Mesenchymal stem cell (in vitro differentiated cells and primary cell): ENCODE measurements at regions not wholly inside any gene's neighbourhood (a gene's known extent, or its start where the extent isn't known, plus 50 kb on each side); places are given as distances from the start of the nearest gene placed in this dataset.

Experiments
- DNase-seq: peaks from one replicate; pipeline ENCODE4 v3.0.0-alpha.2; 2013
- H2AFZ ChIP-seq: one replicate; pipeline ENCODE4 v1.6.1; 2013; ENCODE audit warnings: low read depth, mild to moderate bottlenecking, control low read depth, inconsistent platforms, low read length, moderate library complexity
- H2AK5ac ChIP-seq: 2 replicates; pipeline ENCODE4 v1.6.1; 2013; ENCODE audit warnings: low read length, moderate library complexity, mild to moderate bottlenecking, inconsistent platforms; ENCODE audit not compliant: severe bottlenecking
- H2BK120ac ChIP-seq: one replicate; pipeline ENCODE4 v1.6.1; 2013; ENCODE audit warnings: low read depth, mild to moderate bottlenecking, inconsistent platforms, low read length, moderate library complexity
- H2BK12ac ChIP-seq, 2 experiments: one replicate each; pipeline ENCODE4 v1.6.1; 2013; ENCODE audit warnings: inconsistent platforms in 2 of 2, low read length in 2 of 2, mild to moderate bottlenecking in 2 of 2, moderate library complexity in 2 of 2, control low read depth in 1 of 2
- H2BK15ac ChIP-seq: one replicate; pipeline ENCODE4 v1.6.1; 2013; ENCODE audit warnings: mild to moderate bottlenecking, low read depth, inconsistent platforms; ENCODE audit not compliant: poor library complexity, severe bottlenecking
- H2BK5ac ChIP-seq: 2 replicates; pipeline ENCODE4 v1.6.1; 2013; ENCODE audit warnings: low read depth, mild to moderate bottlenecking, low read length, control low read depth, inconsistent platforms; ENCODE audit not compliant: poor library complexity, severe bottlenecking
- H3K14ac ChIP-seq, 2 experiments: one replicate each; pipeline ENCODE4 v1.6.1; 2013; ENCODE audit warnings: inconsistent platforms in 2 of 2, low read length in 2 of 2, control low read depth in 1 of 2, mild to moderate bottlenecking in 1 of 2, moderate library complexity in 1 of 2
- H3K18ac ChIP-seq, 2 experiments: one replicate each; pipeline ENCODE4 v1.6.1; 2013; ENCODE audit warnings: inconsistent platforms in 2 of 2, low read length in 2 of 2, control low read depth in 1 of 2, low read depth in 1 of 2, mild to moderate bottlenecking in 1 of 2
- H3K23ac ChIP-seq, 2 experiments: one replicate each; pipeline ENCODE4 v1.6.1; 2013; ENCODE audit warnings: inconsistent platforms in 2 of 2, low read length in 2 of 2, mild to moderate bottlenecking in 2 of 2, moderate library complexity in 2 of 2, control low read depth in 1 of 2
- H3K27ac ChIP-seq: 2 replicates; pipeline ENCODE4 v1.5.1; 2013; ENCODE audit warnings: mild to moderate bottlenecking, moderate library complexity, low read length, control low read depth, inconsistent platforms; ENCODE audit not compliant: poor library complexity, severe bottlenecking
- H3K27me3 ChIP-seq, 2 experiments: 2 replicates each; pipeline versions ENCODE4 v1.6.1 to v1.7.0; 2013; ENCODE audit warnings: low read length in 2 of 2, mild to moderate bottlenecking in 2 of 2, moderate library complexity in 2 of 2, control low read depth in 1 of 2, inconsistent platforms in 1 of 2; ENCODE audit not compliant: control insufficient read depth in 1 of 2, insufficient read depth in 1 of 2
- H3K36me3 ChIP-seq, 2 experiments: 2 replicates each; pipeline versions ENCODE4 v1.6.1 to v1.7.0; 2013; ENCODE audit warnings: low read length in 2 of 2, control low read depth in 1 of 2, inconsistent platforms in 1 of 2, low read depth in 1 of 2, mild to moderate bottlenecking in 1 of 2; ENCODE audit not compliant: insufficient read depth in 2 of 2, control insufficient read depth in 1 of 2
- H3K4ac ChIP-seq, 2 experiments: one replicate each; pipeline ENCODE4 v1.6.1; 2013; ENCODE audit warnings: inconsistent platforms in 2 of 2, low read length in 2 of 2, mild to moderate bottlenecking in 2 of 2, moderate library complexity in 2 of 2, control low read depth in 1 of 2, low read depth in 1 of 2
- H3K4me1 ChIP-seq: 2 replicates; pipeline ENCODE4 v1.6.1; 2013; ENCODE audit warnings: low read depth, low read length, control low read depth; ENCODE audit not compliant: control insufficient read depth, insufficient read depth
- H3K4me2 ChIP-seq: 2 replicates; pipeline ENCODE4 v1.6.1; 2013; ENCODE audit warnings: low read length, mild to moderate bottlenecking, inconsistent platforms; ENCODE audit not compliant: poor library complexity, severe bottlenecking
- H3K4me3 ChIP-seq, 2 experiments: 2 replicates each; pipeline versions ENCODE4 v1.5.1 to v1.7.0; 2013; ENCODE audit warnings: low read length in 2 of 2, mild to moderate bottlenecking in 2 of 2, control low read depth in 1 of 2, low read depth in 1 of 2; ENCODE audit not compliant: insufficient read depth in 1 of 2
- H3K79me1 ChIP-seq: replicated peaks from 2 replicates; pipeline ENCODE4 v1.6.1; 2013; ENCODE audit warnings: mild to moderate bottlenecking, control low read depth, low read length, inconsistent platforms; ENCODE audit not compliant: poor library complexity, severe bottlenecking
- H3K9ac ChIP-seq: 2 replicates; pipeline ENCODE4 v1.7.0; 2013; ENCODE audit warnings: mild to moderate bottlenecking, low read length, moderate library complexity
- H3K9me3 ChIP-seq: 2 replicates; pipeline ENCODE4 v1.7.0; 2013; ENCODE audit warnings: mild to moderate bottlenecking, low read length; ENCODE audit not compliant: control insufficient read depth
- H4K8ac ChIP-seq: one replicate; pipeline ENCODE4 v1.6.1; 2013; ENCODE audit warnings: inconsistent platforms, mild to moderate bottlenecking, low read length, moderate library complexity
- H4K91ac ChIP-seq: one replicate; pipeline ENCODE4 v1.6.1; 2013; ENCODE audit warnings: mild to moderate bottlenecking, low read length, inconsistent platforms
- WGBS: methylation state at CpG from one replicate; pipeline ENCODE4 v1.1.7; 2013; ENCODE audit warnings: mixed read lengths; 5-methylcytosine and 5-hydroxymethylcytosine counted together

DNA sequence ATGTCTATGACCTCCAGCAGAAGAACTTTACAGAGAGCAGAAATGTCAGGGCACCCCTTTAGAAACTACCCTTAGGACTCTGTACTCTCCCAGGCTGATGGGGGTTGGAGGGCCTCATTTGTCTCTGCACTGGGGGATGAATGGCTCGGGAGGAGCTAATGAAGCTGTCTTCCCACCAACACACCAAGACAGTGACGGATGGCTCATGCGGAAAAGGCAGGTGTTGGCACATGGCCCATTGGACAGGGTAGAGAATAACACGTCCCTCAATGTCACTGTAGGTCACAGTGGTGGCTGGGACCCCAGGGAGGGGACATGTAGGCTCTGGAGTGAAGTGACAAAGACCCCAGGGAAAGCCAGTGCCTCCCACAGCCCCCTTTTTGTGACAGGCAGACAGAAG, 64.0 kb upstream of the PCBD1 start:
- Histone ChIP-seq H3K79me1 (no peaks in the 10 kb centered on the region), H3K4me1 (no peaks in the 10 kb centered on the region), H3K14ac (no peak overlapping the region), H2BK15ac (no peak overlapping the region), H3K27me3 (peaks cover 87 to 91% of the 10 kb centered on the region in 2 experiments), H3K9me3 (no peaks in the 10 kb centered on the region), H3K18ac (no peak overlapping the region), H2BK12ac (no peak overlapping the region), H4K91ac (no peak overlapping the region), H2AFZ (no peak overlapping the region), H3K4me3 (no peak overlapping the region), H3K36me3 (no peaks in the 10 kb centered on the region), H3K23ac (no peak overlapping the region), H4K8ac (no peak overlapping the region), H2BK120ac (no peak overlapping the region), H3K4ac (no peak overlapping the region), H3K9ac (no peak overlapping the region), H2AK5ac (no peak overlapping the region), H3K4me2 (no peak overlapping the region), H3K27ac (no peak overlapping the region), H2BK5ac (no peak overlapping the region)
- WGBS = 69% methylated on average over 4 of the region's 4 CpGs
- no peak for DNase-seq

DNA sequence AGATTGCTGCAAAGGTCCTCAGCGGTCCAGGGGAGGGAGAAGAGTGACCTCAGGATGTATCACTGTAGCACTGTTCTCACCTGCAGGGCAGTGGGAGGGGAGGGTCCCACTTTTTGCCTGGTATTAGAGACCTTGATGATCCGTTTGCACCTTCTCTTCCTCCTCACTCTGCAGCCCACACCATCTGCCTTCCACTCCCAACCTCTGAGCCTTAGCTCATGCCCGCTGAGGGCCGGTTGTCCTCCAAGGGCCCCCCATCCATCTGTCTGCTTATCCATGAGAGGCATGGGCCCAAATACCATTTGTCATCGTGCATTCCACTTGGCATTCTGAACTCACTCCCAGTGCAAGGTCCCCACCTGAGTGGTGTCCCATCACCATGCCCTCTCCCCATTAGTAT, 64.6 kb upstream of the PCBD1 start:
- peaks cover 91 to 96% of the 10 kb centered on the region in 2 experiments for H3K27me3 ChIP-seq
- H3K4ac ChIP-seq = no peak overlapping the region
- H2BK120ac ChIP-seq = no peak overlapping the region
- H2BK15ac ChIP-seq = no peak overlapping the region
- H4K8ac ChIP-seq = no peak overlapping the region
- H3K23ac ChIP-seq = no peak overlapping the region
- H2AFZ ChIP-seq = no peak overlapping the region
- no peak overlapping the region for H4K91ac ChIP-seq
- no peaks in the 10 kb centered on the region for H3K4me1 ChIP-seq
- DNase-seq = no peak
- no peak overlapping the region for H2AK5ac ChIP-seq
- no peak overlapping the region for H3K4me2 ChIP-seq
- H3K9me3 ChIP-seq = no peaks in the 10 kb centered on the region
- H3K36me3 ChIP-seq = no peaks in the 10 kb centered on the region
- no peak overlapping the region for H2BK12ac ChIP-seq
- H3K18ac ChIP-seq = no peak overlapping the region
- no peak overlapping the region for H3K4me3 ChIP-seq
- no peak overlapping the region for H3K27ac ChIP-seq
- WGBS = 74% methylated on average over 4 of the region's 5 CpGs
- H3K79me1 ChIP-seq = no peaks in the 10 kb centered on the region
- no peak overlapping the region for H3K14ac ChIP-seq
- H2BK5ac ChIP-seq = no peak overlapping the region
- H3K9ac ChIP-seq = no peak overlapping the region

DNA sequence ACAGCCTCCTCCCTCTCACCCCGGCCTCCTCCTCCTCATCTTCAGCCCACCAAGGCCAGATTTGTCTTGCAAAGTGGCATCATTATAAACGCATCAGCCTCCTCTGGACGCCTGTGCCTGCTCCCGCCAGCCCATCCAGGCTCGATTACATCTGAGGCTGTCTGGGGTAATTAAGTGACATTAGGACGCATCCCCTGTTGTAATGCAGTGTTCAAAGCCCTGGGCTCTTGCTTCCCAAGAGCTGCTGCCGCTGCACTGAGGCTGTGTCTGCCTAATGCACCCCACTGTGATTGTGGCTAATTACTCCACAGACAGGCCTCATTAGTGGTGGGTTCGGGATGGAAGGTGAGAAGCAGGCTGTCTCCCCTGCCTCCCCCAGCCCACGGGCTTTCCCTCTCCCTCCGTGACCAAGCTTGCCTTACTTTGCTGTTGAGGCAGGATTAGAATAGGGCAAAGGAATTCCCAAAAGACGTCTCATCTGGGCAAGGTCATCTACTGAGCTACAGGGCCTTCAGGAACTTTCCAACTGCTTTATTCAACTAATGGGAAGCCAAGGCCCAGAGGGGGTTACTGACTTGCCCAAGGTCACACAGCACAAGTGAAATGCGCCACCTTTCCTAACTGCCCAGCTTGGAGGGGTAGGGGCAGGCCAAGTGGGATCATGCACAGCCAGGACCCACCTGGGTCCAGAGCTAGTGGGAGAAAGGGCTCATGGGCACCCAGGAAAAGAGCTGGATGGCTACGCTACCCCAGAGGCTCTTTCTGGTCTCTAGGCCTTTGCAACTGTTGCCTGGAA, 66.2 kb upstream of the PCBD1 start:
- no peaks in the 10 kb centered on the region for H3K4me1 ChIP-seq
- no peak overlapping the region for H2BK12ac ChIP-seq
- no peak overlapping the region for H4K8ac ChIP-seq
- H3K36me3 ChIP-seq = no peaks in the 10 kb centered on the region
- no peak overlapping the region for H3K18ac ChIP-seq
- no peak overlapping the region for H3K14ac ChIP-seq
- no peak overlapping the region for H2BK5ac ChIP-seq
- no peak overlapping the region for H3K9ac ChIP-seq
- no peak overlapping the region for H3K4me3 ChIP-seq
- DNase-seq = no peak
- WGBS = 66% methylated on average over 13 of the region's 13 CpGs
- H3K4ac ChIP-seq = no peak overlapping the region
- H2BK120ac ChIP-seq = no peak overlapping the region
- H3K27me3 ChIP-seq = peaks cover 82 to 89% of the 10 kb centered on the region in 2 experiments
- no peak overlapping the region for H3K23ac ChIP-seq
- no peaks in the 10 kb centered on the region for H3K9me3 ChIP-seq
- no peak overlapping the region for H2AK5ac ChIP-seq
- no peaks in the 10 kb centered on the region for H3K79me1 ChIP-seq
- H3K4me2 ChIP-seq = no peak overlapping the region
- no peak overlapping the region for H4K91ac ChIP-seq
- no peak overlapping the region for H3K27ac ChIP-seq
- no peak overlapping the region for H2AFZ ChIP-seq
- no peak overlapping the region for H2BK15ac ChIP-seq

DNA sequence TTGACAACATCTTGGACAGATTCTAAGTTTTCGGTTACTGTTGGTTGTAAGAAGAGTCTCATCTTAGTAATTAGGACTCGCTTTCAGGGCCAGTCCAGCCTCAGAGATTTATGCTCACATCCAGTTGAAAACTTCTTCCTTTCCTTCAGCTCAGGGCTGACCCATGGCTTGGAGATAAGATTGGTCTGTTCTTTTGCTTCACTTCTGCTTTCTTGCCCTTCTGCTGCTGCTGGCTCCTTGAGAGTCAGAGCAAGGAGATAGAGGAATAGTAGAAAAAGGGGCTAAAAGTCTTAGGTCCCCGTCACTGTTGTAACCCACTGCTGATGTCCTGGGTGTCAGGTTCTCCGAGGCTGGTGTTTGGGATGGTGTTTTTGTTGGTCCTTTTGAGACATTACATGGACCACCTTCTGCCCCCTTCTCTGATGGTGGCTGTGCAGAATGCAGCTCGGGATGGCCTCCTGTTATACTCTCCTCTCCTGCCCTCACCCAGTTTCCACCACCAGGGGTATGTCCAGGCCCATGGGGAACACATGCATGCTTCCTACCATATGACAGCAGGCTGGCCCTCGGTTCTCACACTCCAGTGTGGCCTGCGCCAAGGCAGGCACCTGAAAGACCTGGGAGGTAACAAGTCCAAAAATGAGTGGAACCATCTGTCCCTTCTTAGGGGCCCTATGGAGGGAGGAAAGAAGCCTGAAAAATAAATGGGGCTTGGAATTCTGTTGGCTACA, 67.8 kb upstream of the PCBD1 start:
- no peak overlapping the region for H2BK15ac ChIP-seq
- H3K4ac ChIP-seq = no peak overlapping the region
- DNase-seq = no peak
- peaks cover 70 to 77% of the 10 kb centered on the region in 2 experiments for H3K27me3 ChIP-seq
- H3K4me1 ChIP-seq = no peaks in the 10 kb centered on the region
- H3K18ac ChIP-seq = no peak overlapping the region
- H4K91ac ChIP-seq = no peak overlapping the region
- no peak overlapping the region for H2AFZ ChIP-seq
- H2BK12ac ChIP-seq = no peak overlapping the region
- no peak overlapping the region for H3K4me3 ChIP-seq
- H3K27ac ChIP-seq = no peak overlapping the region
- H3K36me3 ChIP-seq = no peaks in the 10 kb centered on the region
- H3K23ac ChIP-seq = no peak overlapping the region
- 47% methylated on average over 5 of the region's 7 CpGs for WGBS
- H3K9me3 ChIP-seq = no peaks in the 10 kb centered on the region
- H2AK5ac ChIP-seq = no peak overlapping the region
- no peak overlapping the region for H2BK5ac ChIP-seq
- H3K79me1 ChIP-seq = no peaks in the 10 kb centered on the region
- H3K9ac ChIP-seq = no peak overlapping the region
- H4K8ac ChIP-seq = no peak overlapping the region
- H2BK120ac ChIP-seq = no peak overlapping the region
- no peak overlapping the region for H3K4me2 ChIP-seq
- no peak overlapping the region for H3K14ac ChIP-seq
